SK-N-SH (cell line): ENCODE measurements at regions not wholly inside any gene's neighbourhood (a gene's known extent, or its start where the extent isn't known, plus 50 kb on each side); places are given as distances from the start of the nearest gene placed in this dataset.

Experiments used
- CTCF ChIA-PET: fragments of 300-600, 350-600 bp; formaldehyde crosslinking; extraction: SDS; loops from one replicate; lab custom pipeline; 2021; lab: Yijun Ruan, JAX
- POLR2A ChIA-PET: fragments of 350-600 bp; sonication (Branson Sonifier 250); formaldehyde crosslinking; extraction: SDS; loops from one replicate; lab custom pipeline; 2020; ENCODE audit warnings: antibody characterized with exemption, inconsistent platforms; lab: Yijun Ruan, JAX
- DNase-seq: peaks from one replicate; pipeline ENCODE4 v3.0.0; 2012
- H2AFZ ChIP-seq: fragments of 200-600 bp; sonication (generic); 2 replicates; pipeline ENCODE4 v1.8.1; 2016; ENCODE audit warnings: antibody characterized with exemption, mild to moderate bottlenecking, low read depth
- H3F3A ChIP-seq: fragments of 200-600 bp; sonication (generic); replicated peaks from 2 replicates; pipeline ENCODE3; 2016; ENCODE audit warnings: antibody characterized with exemption, mild to moderate bottlenecking; ENCODE audit not compliant: insufficient read depth
- H3K27ac ChIP-seq, 2 experiments: fragments of 200-500 bp in 1 of 2; fragments of 200-600 bp in 1 of 2; sonication (Bioruptor generic) in 1 of 2; sonication (generic), shearing (Covaris generic) in 1 of 2; 2 replicates each; pipeline versions ENCODE4 v1.5.1 to v1.6.1; 2014 to 2016; ENCODE audit warnings: low read depth in 2 of 2, inconsistent platforms in 1 of 2, low read length in 1 of 2, mild to moderate bottlenecking in 1 of 2, mixed read lengths in 1 of 2
- H3K27me3 ChIP-seq: fragments of 200-600 bp; sonication (generic), shearing (Covaris generic); 2 replicates; pipeline ENCODE4 v1.6.1; 2016; ENCODE audit warnings: mixed run types; ENCODE audit not compliant: insufficient read depth
- H3K36me3 ChIP-seq, 2 experiments: fragments of 200-500 bp in 1 of 2; fragments of 200-600 bp in 1 of 2; sonication (Bioruptor generic) in 1 of 2; sonication (generic) in 1 of 2; replicated peaks in 1 of 2; 2 replicates each; pipeline versions ENCODE3 to v1.5.1; 2014 to 2016; ENCODE audit warnings: low read length in 1 of 2, mild to moderate bottlenecking in 1 of 2; ENCODE audit not compliant: insufficient read depth in 2 of 2, control insufficient read depth in 1 of 2
- H3K4me1 ChIP-seq, 2 experiments: fragments of 200-500 bp in 1 of 2; fragments of 200-600 bp in 1 of 2; sonication (Bioruptor generic) in 1 of 2; sonication (generic), shearing (Covaris generic) in 1 of 2; 2 replicates each; pipeline versions ENCODE4 v1.5.1 to v1.6.1; 2014 to 2016; ENCODE audit warnings: low read depth in 1 of 2, low read length in 1 of 2, mixed run types in 1 of 2; ENCODE audit not compliant: insufficient read depth in 2 of 2, control insufficient read depth in 1 of 2
- H3K4me2 ChIP-seq: fragments of 200-600 bp; sonication (generic), shearing (Covaris generic); 2 replicates; pipeline ENCODE4 v1.6.1; 2017; ENCODE audit warnings: mixed run types
- H3K4me3 ChIP-seq, 2 experiments: fragments of 200-500 bp in 1 of 2; fragments of 200-600 bp in 1 of 2; sonication (Bioruptor generic) in 1 of 2; sonication (generic), shearing (Covaris generic) in 1 of 2; 2 replicates each; pipeline versions ENCODE4 v1.5.1 to v1.8.1; 2014 to 2016; ENCODE audit warnings: low read depth in 2 of 2, inconsistent platforms in 1 of 2, low read length in 1 of 2, mild to moderate bottlenecking in 1 of 2, mixed read lengths in 1 of 2, moderate library complexity in 1 of 2
- H3K79me2 ChIP-seq: fragments of 200-600 bp; sonication (generic); 2 replicates; pipeline ENCODE4 v1.8.1; 2017; ENCODE audit warnings: mild to moderate bottlenecking; ENCODE audit not compliant: insufficient read depth
- H3K9ac ChIP-seq: fragments of 200-600 bp; sonication (generic); 2 replicates; pipeline ENCODE4 v1.6.1; 2017; ENCODE audit warnings: mixed run types
- H3K9me2 ChIP-seq: fragments of 200-600 bp; sonication (generic); 2 replicates; pipeline ENCODE4 v1.6.1; 2017; ENCODE audit warnings: mixed run types
- H3K9me3 ChIP-seq: fragments of 200-600 bp; sonication (generic); 2 replicates; pipeline ENCODE4 v1.6.1; 2017; ENCODE audit warnings: mixed run types, mild to moderate bottlenecking, moderate library complexity
- H4K20me1 ChIP-seq: fragments of 200-600 bp; sonication (generic); 2 replicates; pipeline ENCODE4 v1.6.1; 2017; ENCODE audit warnings: mild to moderate bottlenecking, mixed run types; ENCODE audit not compliant: insufficient read depth
- CHD2 ChIP-seq: fragments of 150-350 bp; IDR thresholded peaks from 2 replicates; pipeline ENCODE4 v1.6.1; 2018; ENCODE audit warnings: low read length; ENCODE audit not compliant: partially characterized antibody
- EP300 ChIP-seq, 2 experiments: IDR thresholded peaks; 2 replicates each; pipeline versions ENCODE4 v1.4.0 to v1.6.1; 2012; ENCODE audit warnings: borderline replicate concordance in 1 of 2, low read depth in 1 of 2, low read length in 1 of 2
- GABPA ChIP-seq: IDR thresholded peaks from 2 replicates; pipeline ENCODE4 v1.4.0; 2012; ENCODE audit warnings: low read depth, mild to moderate bottlenecking
- MEF2A ChIP-seq: IDR thresholded peaks from 2 replicates; pipeline ENCODE4 v1.4.0; 2012; ENCODE audit warnings: low read depth, borderline replicate concordance
- NRF1 ChIP-seq: IDR thresholded peaks from 2 replicates; pipeline ENCODE4 v1.6.1; 2012; ENCODE audit warnings: low read depth, mild to moderate bottlenecking, low read length
- RAD21 ChIP-seq: IDR thresholded peaks from 2 replicates; pipeline ENCODE4 v1.6.1; 2012; ENCODE audit warnings: mild to moderate bottlenecking, low read length
- RCOR1 ChIP-seq: fragments of 150-350 bp; IDR thresholded peaks from 2 replicates; pipeline ENCODE4 v1.6.1; 2017; ENCODE audit warnings: antibody characterized with exemption, low read length
- SIN3A ChIP-seq: IDR thresholded peaks from 2 replicates; pipeline ENCODE4 v1.6.1; 2012; ENCODE audit warnings: low read depth, mild to moderate bottlenecking, low read length, moderate library complexity, borderline replicate concordance
- SMC3 ChIP-seq: IDR thresholded peaks from 2 replicates; pipeline ENCODE4 v1.6.1; 2012; ENCODE audit warnings: low read depth, low read length, improper control_type of control experiment
- TCF12 ChIP-seq: IDR thresholded peaks from 2 replicates; pipeline ENCODE4 v1.4.0; 2012
- WGBS: methylation state at CpG from one replicate; pipeline ENCODE4 v1.1.6; 2017; ENCODE audit warnings: low lambda C conversion rate; 5-methylcytosine and 5-hydroxymethylcytosine counted together
- TF ChIP-seq, protein P1 (sequence below): fragments of 150-350 bp; IDR thresholded peaks from 2 replicates; pipeline ENCODE4 v1.6.1; 2017; ENCODE audit warnings: antibody characterized with exemption, low read length, low read depth, borderline replicate concordance
- TF ChIP-seq, protein P2 (sequence below): IDR thresholded peaks from 2 replicates; pipeline ENCODE4 v1.4.0; 2012; ENCODE audit warnings: low read depth, borderline replicate concordance
- TF ChIP-seq, protein P3 (sequence below): IDR thresholded peaks from 2 replicates; pipeline ENCODE4 v1.6.1; 2012; ENCODE audit warnings: mild to moderate bottlenecking, low read depth, low read length, moderate library complexity
- TF ChIP-seq, protein P4 (sequence below): IDR thresholded peaks from 2 replicates; pipeline ENCODE4 v1.4.0; 2012; ENCODE audit warnings: low read depth, borderline replicate concordance
- TF ChIP-seq, protein P5 (sequence below): fragments of 200-600 bp; sonication (generic); IDR thresholded peaks from 2 replicates; pipeline ENCODE4 v1.6.1; 2017; ENCODE audit warnings: antibody characterized with exemption, mild to moderate bottlenecking, moderate library complexity

DNA sequence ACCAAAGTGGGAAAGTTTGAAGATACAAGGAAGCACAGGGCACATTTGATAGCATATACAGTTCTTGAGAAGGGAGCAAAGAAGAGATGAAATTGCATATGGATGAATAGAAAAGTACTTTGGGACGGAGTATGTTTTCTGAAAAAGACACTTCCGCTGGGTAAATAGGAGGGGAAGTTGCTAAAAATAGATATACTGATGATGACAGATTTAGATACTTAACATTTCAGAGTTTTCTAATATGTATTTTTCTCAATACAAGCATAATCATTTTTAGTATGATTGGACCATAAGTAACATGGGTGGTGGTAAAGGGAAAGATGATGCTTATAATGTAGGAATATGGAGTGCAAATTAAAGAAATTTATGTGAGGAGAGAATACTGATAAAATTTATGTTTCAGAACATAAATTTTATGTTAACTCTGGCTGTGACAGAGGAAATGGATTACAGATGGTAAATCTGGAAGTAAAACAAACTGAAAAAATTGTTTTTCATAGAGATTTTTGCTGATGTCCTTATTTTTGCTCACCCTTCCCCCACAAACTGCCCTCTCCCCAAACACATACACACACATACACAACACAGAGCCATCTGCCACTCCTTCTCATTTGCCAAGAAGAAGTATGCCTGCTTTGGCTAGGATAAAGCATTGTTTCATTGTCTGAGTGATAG lies 583.9 kb upstream of the MIR17HG start:
- Histone ChIP-seq H3K9ac (no peak overlapping the region), H2AFZ (no peak overlapping the region)

DNA sequence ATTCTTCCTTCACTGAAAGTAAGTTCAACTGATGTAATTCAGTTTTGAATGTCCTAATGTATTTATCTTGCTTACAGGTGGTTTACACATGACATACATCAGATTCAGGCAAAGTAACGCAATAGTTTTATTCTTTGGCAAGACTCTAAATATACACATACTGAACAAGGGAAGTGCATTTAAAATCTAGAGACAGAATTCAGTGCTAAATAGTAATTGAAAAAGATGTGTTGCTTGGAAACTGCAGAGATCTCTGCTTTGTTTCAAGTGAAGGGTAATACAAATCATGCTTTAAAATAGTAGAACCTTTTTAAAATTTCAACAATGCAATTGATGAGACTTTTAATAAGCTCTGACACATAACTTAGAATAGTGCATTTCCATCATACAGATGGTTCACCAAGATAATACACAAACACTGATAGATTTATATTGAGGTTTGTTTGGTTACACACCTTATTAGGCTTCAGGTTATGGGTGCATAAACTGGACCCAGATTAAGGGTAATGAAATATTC lies 581.0 kb upstream of the MIR17HG start:
- Histone ChIP-seq H4K20me1 (no peaks in the 10 kb centered on the region), H3K9ac (no peak overlapping the region), H3K4me1 (peaks cover 0 to 7% of the 10 kb centered on the region in 2 experiments; a peak in 2 of 4 replicates), H3K9me3 (no peaks in the 10 kb centered on the region; the same call in 1 of the 2 replicates), H3K27me3 (no peaks in the 10 kb centered on the region), H3F3A (no peaks in the 10 kb centered on the region), H3K4me3 (no peak overlapping the region), H3K79me2 (no peaks in the 10 kb centered on the region), H3K4me2 (no peak overlapping the region), H3K36me3 (no peaks in the 10 kb centered on the region), H2AFZ (no peak overlapping the region), H3K27ac (no peak overlapping the region), H3K9me2 (no peaks in the 10 kb centered on the region)
- ChIA-PET POLR2A (no interaction called here), CTCF (interaction anchor here (0.5 to 1.3 kb wide), 2 partner anchors 101 to 1122 kb away, joined by 3 read pairs; no protein-coding TSS in a partner anchor)
- WGBS: 34% methylated on average over 1 of the region's 1 CpG
- DNase-seq: no peak
- TF ChIP-seq, protein P1, sequence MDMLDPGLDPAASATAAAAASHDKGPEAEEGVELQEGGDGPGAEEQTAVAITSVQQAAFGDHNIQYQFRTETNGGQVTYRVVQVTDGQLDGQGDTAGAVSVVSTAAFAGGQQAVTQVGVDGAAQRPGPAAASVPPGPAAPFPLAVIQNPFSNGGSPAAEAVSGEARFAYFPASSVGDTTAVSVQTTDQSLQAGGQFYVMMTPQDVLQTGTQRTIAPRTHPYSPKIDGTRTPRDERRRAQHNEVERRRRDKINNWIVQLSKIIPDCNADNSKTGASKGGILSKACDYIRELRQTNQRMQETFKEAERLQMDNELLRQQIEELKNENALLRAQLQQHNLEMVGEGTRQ: no peak
- TF ChIP-seq, protein P2, sequence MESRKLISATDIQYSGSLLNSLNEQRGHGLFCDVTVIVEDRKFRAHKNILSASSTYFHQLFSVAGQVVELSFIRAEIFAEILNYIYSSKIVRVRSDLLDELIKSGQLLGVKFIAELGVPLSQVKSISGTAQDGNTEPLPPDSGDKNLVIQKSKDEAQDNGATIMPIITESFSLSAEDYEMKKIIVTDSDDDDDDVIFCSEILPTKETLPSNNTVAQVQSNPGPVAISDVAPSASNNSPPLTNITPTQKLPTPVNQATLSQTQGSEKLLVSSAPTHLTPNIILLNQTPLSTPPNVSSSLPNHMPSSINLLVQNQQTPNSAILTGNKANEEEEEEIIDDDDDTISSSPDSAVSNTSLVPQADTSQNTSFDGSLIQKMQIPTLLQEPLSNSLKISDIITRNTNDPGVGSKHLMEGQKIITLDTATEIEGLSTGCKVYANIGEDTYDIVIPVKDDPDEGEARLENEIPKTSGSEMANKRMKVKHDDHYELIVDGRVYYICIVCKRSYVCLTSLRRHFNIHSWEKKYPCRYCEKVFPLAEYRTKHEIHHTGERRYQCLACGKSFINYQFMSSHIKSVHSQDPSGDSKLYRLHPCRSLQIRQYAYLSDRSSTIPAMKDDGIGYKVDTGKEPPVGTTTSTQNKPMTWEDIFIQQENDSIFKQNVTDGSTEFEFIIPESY: no peak
- TF ChIP-seq GABPA: no peak
- TF ChIP-seq NRF1: no peak
- TF ChIP-seq, protein P3, sequence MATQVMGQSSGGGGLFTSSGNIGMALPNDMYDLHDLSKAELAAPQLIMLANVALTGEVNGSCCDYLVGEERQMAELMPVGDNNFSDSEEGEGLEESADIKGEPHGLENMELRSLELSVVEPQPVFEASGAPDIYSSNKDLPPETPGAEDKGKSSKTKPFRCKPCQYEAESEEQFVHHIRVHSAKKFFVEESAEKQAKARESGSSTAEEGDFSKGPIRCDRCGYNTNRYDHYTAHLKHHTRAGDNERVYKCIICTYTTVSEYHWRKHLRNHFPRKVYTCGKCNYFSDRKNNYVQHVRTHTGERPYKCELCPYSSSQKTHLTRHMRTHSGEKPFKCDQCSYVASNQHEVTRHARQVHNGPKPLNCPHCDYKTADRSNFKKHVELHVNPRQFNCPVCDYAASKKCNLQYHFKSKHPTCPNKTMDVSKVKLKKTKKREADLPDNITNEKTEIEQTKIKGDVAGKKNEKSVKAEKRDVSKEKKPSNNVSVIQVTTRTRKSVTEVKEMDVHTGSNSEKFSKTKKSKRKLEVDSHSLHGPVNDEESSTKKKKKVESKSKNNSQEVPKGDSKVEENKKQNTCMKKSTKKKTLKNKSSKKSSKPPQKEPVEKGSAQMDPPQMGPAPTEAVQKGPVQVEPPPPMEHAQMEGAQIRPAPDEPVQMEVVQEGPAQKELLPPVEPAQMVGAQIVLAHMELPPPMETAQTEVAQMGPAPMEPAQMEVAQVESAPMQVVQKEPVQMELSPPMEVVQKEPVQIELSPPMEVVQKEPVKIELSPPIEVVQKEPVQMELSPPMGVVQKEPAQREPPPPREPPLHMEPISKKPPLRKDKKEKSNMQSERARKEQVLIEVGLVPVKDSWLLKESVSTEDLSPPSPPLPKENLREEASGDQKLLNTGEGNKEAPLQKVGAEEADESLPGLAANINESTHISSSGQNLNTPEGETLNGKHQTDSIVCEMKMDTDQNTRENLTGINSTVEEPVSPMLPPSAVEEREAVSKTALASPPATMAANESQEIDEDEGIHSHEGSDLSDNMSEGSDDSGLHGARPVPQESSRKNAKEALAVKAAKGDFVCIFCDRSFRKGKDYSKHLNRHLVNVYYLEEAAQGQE: no peak
- TF ChIP-seq TCF12: no peak

More for the DNA sequence above, 583.9 kb upstream of the MIR17HG start:
- no peak for DNase-seq
- no peak overlapping the region for H3K27ac ChIP-seq
- no peaks in the 10 kb centered on the region for H3F3A ChIP-seq
- ChIA-PET POLR2A (no interaction called here), CTCF (no interaction called here)
- whole genome bisulfite sequencing: 55% methylated on average over 2 of the region's 2 CpGs
- no peak overlapping the region for H3K4me2 ChIP-seq
- H3K4me3 ChIP-seq: no peak overlapping the region
- no peaks in the 10 kb centered on the region for H4K20me1 ChIP-seq
- H3K9me3 ChIP-seq: no peaks in the 10 kb centered on the region
- H3K36me3 ChIP-seq: no peaks in the 10 kb centered on the region
- H3K27me3 ChIP-seq: no peaks in the 10 kb centered on the region
- peaks cover 0 to 5% of the 10 kb centered on the region in 2 experiments; a peak in 2 of 4 replicates for H3K4me1 ChIP-seq
- no peaks in the 10 kb centered on the region for H3K9me2 ChIP-seq
- no peaks in the 10 kb centered on the region for H3K79me2 ChIP-seq
- TF ChIP-seq EP300 (IDR thresholded peaks at IDR 0.05; ENCODE audit: borderline replicate concordance in 1 of 2, low read depth in 1 of 2, low read length in 1 of 2) (0 out of 4 replicates have a peak, but pooled peaks of 1 of the 2 experiments have one; percentile 7), RCOR1 (0 out of 2 replicates have a peak, but pooled peaks have one; percentile 22), SIN3A (no peak), MEF2A (no peak), SMC3 (no peak), RAD21 (0 out of 2 replicates have a peak, but pooled peaks have one; percentile 3), CHD2 (peak; percentile 11)
- TF ChIP-seq, protein P4, sequence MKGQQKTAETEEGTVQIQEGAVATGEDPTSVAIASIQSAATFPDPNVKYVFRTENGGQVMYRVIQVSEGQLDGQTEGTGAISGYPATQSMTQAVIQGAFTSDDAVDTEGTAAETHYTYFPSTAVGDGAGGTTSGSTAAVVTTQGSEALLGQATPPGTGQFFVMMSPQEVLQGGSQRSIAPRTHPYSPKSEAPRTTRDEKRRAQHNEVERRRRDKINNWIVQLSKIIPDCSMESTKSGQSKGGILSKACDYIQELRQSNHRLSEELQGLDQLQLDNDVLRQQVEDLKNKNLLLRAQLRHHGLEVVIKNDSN: no peak
- TF ChIP-seq, protein P1: no peak
- TF ChIP-seq, protein P5, sequence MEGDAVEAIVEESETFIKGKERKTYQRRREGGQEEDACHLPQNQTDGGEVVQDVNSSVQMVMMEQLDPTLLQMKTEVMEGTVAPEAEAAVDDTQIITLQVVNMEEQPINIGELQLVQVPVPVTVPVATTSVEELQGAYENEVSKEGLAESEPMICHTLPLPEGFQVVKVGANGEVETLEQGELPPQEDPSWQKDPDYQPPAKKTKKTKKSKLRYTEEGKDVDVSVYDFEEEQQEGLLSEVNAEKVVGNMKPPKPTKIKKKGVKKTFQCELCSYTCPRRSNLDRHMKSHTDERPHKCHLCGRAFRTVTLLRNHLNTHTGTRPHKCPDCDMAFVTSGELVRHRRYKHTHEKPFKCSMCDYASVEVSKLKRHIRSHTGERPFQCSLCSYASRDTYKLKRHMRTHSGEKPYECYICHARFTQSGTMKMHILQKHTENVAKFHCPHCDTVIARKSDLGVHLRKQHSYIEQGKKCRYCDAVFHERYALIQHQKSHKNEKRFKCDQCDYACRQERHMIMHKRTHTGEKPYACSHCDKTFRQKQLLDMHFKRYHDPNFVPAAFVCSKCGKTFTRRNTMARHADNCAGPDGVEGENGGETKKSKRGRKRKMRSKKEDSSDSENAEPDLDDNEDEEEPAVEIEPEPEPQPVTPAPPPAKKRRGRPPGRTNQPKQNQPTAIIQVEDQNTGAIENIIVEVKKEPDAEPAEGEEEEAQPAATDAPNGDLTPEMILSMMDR: no peak
